ENCODE measurements at regions not wholly inside any gene's neighbourhood (a gene's known extent, or its start where the extent isn't known, plus 50 kb on each side); places are given as distances from the start of the nearest gene placed in this dataset.

- no peak for DNase-seq (ENCODE audit: low read depth in 2 of 2)
These were observed 415.7 kb upstream of the BOD1L1 start for GRCh38 chr4:14043203-14043602.

GRCh38 chr4:14046642-14047041 is 419.1 kb upstream of the BOD1L1 start:
- DNase-seq (ENCODE audit: low read depth in 2 of 2): no peak

- DNase-seq (ENCODE audit: low read depth in 2 of 2): no peak
These were observed 420.3 kb upstream of the BOD1L1 start for GRCh38 chr4:14047840-14048239.

- no peak for DNase-seq (ENCODE audit: low read depth in 2 of 2)
These were observed 422.4 kb upstream of the BOD1L1 start for GRCh38 chr4:14049946-14050345.

GRCh38 chr4:14053291-14053690 is 425.8 kb upstream of the BOD1L1 start:
- no peak for DNase-seq (ENCODE audit: low read depth in 2 of 2)

GRCh38 chr4:14054391-14054790 is 426.9 kb upstream of the BOD1L1 start:
- no peak for DNase-seq (ENCODE audit: low read depth in 2 of 2)

- DNase-seq (ENCODE audit: low read depth in 2 of 2): no peak
These were observed 431.5 kb upstream of the BOD1L1 start for GRCh38 chr4:14059006-14059405.

GRCh38 chr4:14064984-14065383 is 437.5 kb upstream of the BOD1L1 start:
- no peak for DNase-seq (ENCODE audit: low read depth in 2 of 2)

GRCh38 chr4:14065406-14065805 is 437.9 kb upstream of the BOD1L1 start:
- no peak for DNase-seq (ENCODE audit: low read depth in 2 of 2)

- DNase-seq (ENCODE audit: low read depth in 2 of 2): no peak
These were observed 439.5 kb upstream of the BOD1L1 start for GRCh38 chr4:14066979-14067378.

- DNase-seq (ENCODE audit: low read depth in 2 of 2): no peak
These were observed 442.4 kb upstream of the BOD1L1 start for GRCh38 chr4:14069886-14070285.

GRCh38 chr4:14070289-14070880 is 442.9 kb upstream of the BOD1L1 start:
- no peak for DNase-seq (ENCODE audit: low read depth in 2 of 2)

- DNase-seq (ENCODE audit: low read depth in 2 of 2): no peak
These were observed 445.0 kb upstream of the BOD1L1 start for GRCh38 chr4:14072506-14072905.

GRCh38 chr4:14076776-14077175 is 449.3 kb upstream of the BOD1L1 start:
- DNase-seq (ENCODE audit: low read depth in 2 of 2): no peak

GRCh38 chr4:14078326-14078725 is 450.8 kb upstream of the BOD1L1 start:
- no peak for DNase-seq (ENCODE audit: low read depth in 2 of 2)

- DNase-seq (ENCODE audit: low read depth in 2 of 2): no peak
These were observed 452.1 kb upstream of the BOD1L1 start for GRCh38 chr4:14079601-14080000.

GRCh38 chr4:14083150-14083549 is 455.6 kb upstream of the BOD1L1 start:
- DNase-seq (ENCODE audit: low read depth in 2 of 2): no peak

- DNase-seq (ENCODE audit: low read depth in 2 of 2): no peak
These were observed 457.1 kb upstream of the BOD1L1 start for GRCh38 chr4:14084598-14084997.

GRCh38 chr4:14087459-14087858 is 459.9 kb upstream of the BOD1L1 start:
- no peak for DNase-seq (ENCODE audit: low read depth in 2 of 2)

GRCh38 chr4:14087921-14088320 is 460.4 kb upstream of the BOD1L1 start:
- no peak for DNase-seq (ENCODE audit: low read depth in 2 of 2)

- DNase-seq (ENCODE audit: low read depth in 2 of 2): no peak
These were observed 464.0 kb upstream of the BOD1L1 start for GRCh38 chr4:14091531-14091930.

- no peak for DNase-seq (ENCODE audit: low read depth in 2 of 2)
These were observed 464.4 kb upstream of the BOD1L1 start for GRCh38 chr4:14091966-14092365.

- no peak for DNase-seq (ENCODE audit: low read depth in 2 of 2)
These were observed 465.2 kb upstream of the BOD1L1 start for GRCh38 chr4:14092741-14093140.

GRCh38 chr4:14095831-14096230 is 468.3 kb upstream of the BOD1L1 start:
- DNase-seq (ENCODE audit: low read depth in 2 of 2): no peak

Measured in stimulated activated CD4-positive, alpha-beta T cell treated with anti-CD3 and anti-CD28 coated beads, Interleukin-1b, Interleukin-23, amount 100 ng/mL, for 1 hour (primary cell).